OCI-LY1 (cell line): ENCODE measurements at regions not wholly inside any gene's neighbourhood (a gene's known extent, or its start where the extent isn't known, plus 50 kb on each side); places are given as distances from the start of the nearest gene placed in this dataset.

Experiments
- CTCF ChIP-seq: fragments of 200-600 bp; sonication (generic), shearing (Covaris generic); IDR thresholded peaks from 2 replicates; pipeline ENCODE4 v1.5.1; 2017; ENCODE audit warnings: mild to moderate bottlenecking, antibody characterized with exemption, low read length, moderate library complexity, mixed read lengths
- EZH2 ChIP-seq: fragments of 200-600 bp; sonication (generic), shearing (Covaris generic); IDR thresholded peaks from 2 replicates; pipeline ENCODE4 v1.8.0; 2017; ENCODE audit warnings: borderline replicate concordance, mixed run types, mild to moderate bottlenecking, antibody characterized with exemption, low read length, moderate library complexity, mixed read lengths

GRCh38 chr3:189567766-189568420 is 63.3 kb upstream of the TP63 start:
- TF ChIP-seq CTCF (no peak), EZH2 (no peak)
